ENCODE measurements at regions not wholly inside any gene's neighbourhood (a gene's known extent, or its start where the extent isn't known, plus 50 kb on each side); places are given as distances from the start of the nearest gene placed in this dataset.

- DNase-seq (ENCODE audit: low read depth) = no peak
These were observed 200.5 kb downstream of the KDR start for GRCh38 chr4:54924891-54925290.

- DNase-seq (ENCODE audit: low read depth) = no peak
These were observed 210.1 kb downstream of the KDR start for GRCh38 chr4:54915276-54915675.

- DNase-seq (ENCODE audit: low read depth) = no peak
These were observed 210.6 kb downstream of the KDR start for GRCh38 chr4:54914781-54915180.

- no peak for DNase-seq (ENCODE audit: low read depth)
These were observed 211.5 kb downstream of the KDR start for GRCh38 chr4:54913751-54914526.

GRCh38 chr4:54912155-54912554 is 213.2 kb downstream of the KDR start:
- DNase-seq (ENCODE audit: low read depth) = no peak

- DNase-seq (ENCODE audit: low read depth) = no peak
These were observed 215.4 kb downstream of the KDR start for GRCh38 chr4:54909961-54910360.

- DNase-seq (ENCODE audit: low read depth) = no peak
These were observed 216.6 kb downstream of the KDR start for GRCh38 chr4:54908763-54909162.

- no peak for DNase-seq (ENCODE audit: low read depth)
These were observed 220.4 kb downstream of the KDR start for GRCh38 chr4:54904953-54905352.

GRCh38 chr4:54902976-54903375 is 222.4 kb downstream of the KDR start:
- no peak for DNase-seq (ENCODE audit: low read depth)

GRCh38 chr4:54902271-54902670 is 223.1 kb downstream of the KDR start:
- no peak for DNase-seq (ENCODE audit: low read depth)

- DNase-seq (ENCODE audit: low read depth) = no peak
These were observed 224.2 kb downstream of the KDR start for GRCh38 chr4:54901202-54901601.

GRCh38 chr4:54898656-54899340 is 226.6 kb downstream of the KDR start:
- DNase-seq (ENCODE audit: low read depth) = no peak

GRCh38 chr4:54898056-54898562 is 227.3 kb downstream of the KDR start:
- no peak for DNase-seq (ENCODE audit: low read depth)

- DNase-seq (ENCODE audit: low read depth) = no peak
These were observed 227.8 kb downstream of the KDR start for GRCh38 chr4:54897590-54897989.

- no peak for DNase-seq (ENCODE audit: low read depth)
These were observed 224.9 kb downstream of the KIT start for GRCh38 chr4:54882616-54883015.

GRCh38 chr4:54879576-54879975 is 221.8 kb downstream of the KIT start:
- DNase-seq (ENCODE audit: low read depth) = no peak

GRCh38 chr4:54877006-54877405 is 219.2 kb downstream of the KIT start:
- DNase-seq (ENCODE audit: low read depth) = no peak

- DNase-seq (ENCODE audit: low read depth) = no peak
These were observed 214.5 kb downstream of the KIT start for GRCh38 chr4:54872261-54872660.

GRCh38 chr4:54863571-54864255 is 206.0 kb downstream of the KIT start:
- DNase-seq (ENCODE audit: low read depth) = no peak

- no peak for DNase-seq (ENCODE audit: low read depth)
These were observed 203.4 kb downstream of the KIT start for GRCh38 chr4:54861201-54861600.

GRCh38 chr4:54855191-54855854 is 197.6 kb downstream of the KIT start:
- no peak for DNase-seq (ENCODE audit: low read depth)

GRCh38 chr4:54852602-54853001 is 194.8 kb downstream of the KIT start:
- DNase-seq (ENCODE audit: low read depth) = no peak

All from T follicular helper cell (primary cell).